ENCODE measurements at regions not wholly inside any gene's neighbourhood (a gene's known extent, or its start where the extent isn't known, plus 50 kb on each side); places are given as distances from the start of the nearest gene placed in this dataset.
"Not testable (repeated sequence)": the region's sequence is repeated elsewhere in the genome, so short reads cannot be mapped to it uniquely, and the experiment has no call there.

GRCh38 chr10:105729428-105729827, 1088.3 kb downstream of the SORCS3 start:
- TF ChIP-seq EZH2phosphoT487 (IDR thresholded peaks at IDR 0.05; ENCODE audit: borderline replicate concordance, low read length) (no peak), CTCF (IDR thresholded peaks at IDR 0.05; ENCODE audit: low read depth, low read length, poor library complexity, severe bottlenecking) (no peak)
- no peaks in the 10 kb centered on the region for H3K79me2 ChIP-seq (ENCODE audit: control insufficient read depth, low read length)
- no peaks in the 10 kb centered on the region for H3K9me2 ChIP-seq (replicated peaks; ENCODE audit: control insufficient read depth, low read length)
- H4K20me1 ChIP-seq (ENCODE audit: control insufficient read depth, insufficient read depth, low read depth, low read length) = no peaks in the 10 kb centered on the region
- H3K4me1 ChIP-seq (ENCODE audit: control insufficient read depth, low read length) = no peaks in the 10 kb centered on the region
- no peaks in the 10 kb centered on the region for H3F3A ChIP-seq (ENCODE audit: control insufficient read depth, insufficient read depth)
- H3K9me3 ChIP-seq (ENCODE audit: control insufficient read depth, insufficient read depth, low read length) = no peaks in the 10 kb centered on the region
- no peak overlapping the region for H3K4me2 ChIP-seq (ENCODE audit: low read length)
- H3K27ac ChIP-seq (ENCODE audit: low read depth, low read length) = no peak overlapping the region
- H3K27me3 ChIP-seq (ENCODE audit: control insufficient read depth, low read length) = no peaks in the 10 kb centered on the region
- no peak overlapping the region for H3K4me3 ChIP-seq (ENCODE audit: low read length)
- no peaks in the 10 kb centered on the region for H3K36me3 ChIP-seq (ENCODE audit: control insufficient read depth, low read length)

GRCh38 chr10:105727586-105727985, 1086.5 kb downstream of the SORCS3 start:
- H3K79me2 ChIP-seq (ENCODE audit: control insufficient read depth, low read length); H3K27ac ChIP-seq (ENCODE audit: low read depth, low read length); H3K9me2 ChIP-seq (replicated peaks; ENCODE audit: control insufficient read depth, low read length); H4K20me1 ChIP-seq (ENCODE audit: control insufficient read depth, insufficient read depth, low read depth, low read length); H3K9me3 ChIP-seq (ENCODE audit: control insufficient read depth, insufficient read depth, low read length); H3K4me1 ChIP-seq (ENCODE audit: control insufficient read depth, low read length); H3F3A ChIP-seq (ENCODE audit: control insufficient read depth, insufficient read depth); H3K27me3 ChIP-seq (ENCODE audit: control insufficient read depth, low read length); H3K4me2 ChIP-seq (ENCODE audit: low read length); H3K4me3 ChIP-seq (ENCODE audit: low read length); H3K36me3 ChIP-seq (ENCODE audit: control insufficient read depth, low read length): not testable (repeated sequence)

GRCh38 chr10:105727131-105727530, 1086.0 kb downstream of the SORCS3 start:
- Histone ChIP-seq H3K4me2 (ENCODE audit: low read length) (no peak overlapping the region), H3K4me3 (ENCODE audit: low read length) (no peak overlapping the region), H3K27ac (ENCODE audit: low read depth, low read length) (no peak overlapping the region), H3K36me3 (ENCODE audit: control insufficient read depth, low read length) (no peaks in the 10 kb centered on the region), H3F3A (ENCODE audit: control insufficient read depth, insufficient read depth) (no peaks in the 10 kb centered on the region), H3K27me3 (ENCODE audit: control insufficient read depth, low read length) (no peaks in the 10 kb centered on the region), H3K9me2 (replicated peaks; ENCODE audit: control insufficient read depth, low read length) (no peaks in the 10 kb centered on the region), H3K79me2 (ENCODE audit: control insufficient read depth, low read length) (no peaks in the 10 kb centered on the region), H3K4me1 (ENCODE audit: control insufficient read depth, low read length) (no peaks in the 10 kb centered on the region), H4K20me1 (ENCODE audit: control insufficient read depth, insufficient read depth, low read depth, low read length) (no peaks in the 10 kb centered on the region), H3K9me3 (ENCODE audit: control insufficient read depth, insufficient read depth, low read length) (no peaks in the 10 kb centered on the region)
- no peak for TF ChIP-seq CTCF (IDR thresholded peaks at IDR 0.05; ENCODE audit: low read depth, low read length, poor library complexity, severe bottlenecking)
- no peak for TF ChIP-seq EZH2phosphoT487 (IDR thresholded peaks at IDR 0.05; ENCODE audit: borderline replicate concordance, low read length)

GRCh38 chr10:105726149-105726548, 1085.1 kb downstream of the SORCS3 start:
- Histone ChIP-seq H3K9me2 (replicated peaks; ENCODE audit: control insufficient read depth, low read length) (no peaks in the 10 kb centered on the region), H4K20me1 (ENCODE audit: control insufficient read depth, insufficient read depth, low read depth, low read length) (no peaks in the 10 kb centered on the region), H3K36me3 (ENCODE audit: control insufficient read depth, low read length) (no peaks in the 10 kb centered on the region), H3K4me3 (ENCODE audit: low read length) (no peak overlapping the region), H3K79me2 (ENCODE audit: control insufficient read depth, low read length) (no peaks in the 10 kb centered on the region), H3F3A (ENCODE audit: control insufficient read depth, insufficient read depth) (no peaks in the 10 kb centered on the region), H3K4me2 (ENCODE audit: low read length) (no peak overlapping the region), H3K9me3 (ENCODE audit: control insufficient read depth, insufficient read depth, low read length) (no peaks in the 10 kb centered on the region), H3K27ac (ENCODE audit: low read depth, low read length) (no peak overlapping the region), H3K4me1 (ENCODE audit: control insufficient read depth, low read length) (no peaks in the 10 kb centered on the region), H3K27me3 (ENCODE audit: control insufficient read depth, low read length) (no peaks in the 10 kb centered on the region)
- TF ChIP-seq EZH2phosphoT487 (IDR thresholded peaks at IDR 0.05; ENCODE audit: borderline replicate concordance, low read length) (no peak), CTCF (IDR thresholded peaks at IDR 0.05; ENCODE audit: low read depth, low read length, poor library complexity, severe bottlenecking) (no peak)
